Calu3 (cell line): ENCODE measurements at regions not wholly inside any gene's neighbourhood (a gene's known extent, or its start where the extent isn't known, plus 50 kb on each side); places are given as distances from the start of the nearest gene placed in this dataset.

Experiments
- BruUV-seq: library from RNA; stranded (reverse); fragments of 400-500 nt; replicated peaks from 2 replicates; lab custom pipeline; 2021; lab: Mats Ljungman, UMichigan
- CTCF ChIA-PET: fragments of 300-600 bp; sonication (Branson Sonifier 250); formaldehyde crosslinking; loops from one replicate; lab custom pipeline; 2022; ENCODE audit warnings: antibody characterized with exemption; lab: Charles Lee
- DNase-seq: peaks from one replicate; pipeline ENCODE4 v3.0.0; 2022
- H3K27ac Mint-ChIP-seq: one replicate; pipeline ENCODE4 v1.8.0; 2022; ENCODE audit warnings: mixed read lengths; ENCODE audit not compliant: unreplicated experiment
- H3K27me3 Mint-ChIP-seq: one replicate; pipeline ENCODE4 v1.8.0; 2022; ENCODE audit warnings: mixed read lengths; ENCODE audit not compliant: unreplicated experiment
- H3K36me3 Mint-ChIP-seq: one replicate; pipeline ENCODE4 v1.8.0; 2022; ENCODE audit warnings: mild to moderate bottlenecking, moderate library complexity, mixed read lengths; ENCODE audit not compliant: insufficient read depth, unreplicated experiment
- H3K4me1 Mint-ChIP-seq: one replicate; pipeline ENCODE4 v1.8.0; 2022; ENCODE audit warnings: mild to moderate bottlenecking, low read depth, mixed read lengths; ENCODE audit not compliant: unreplicated experiment
- H3K4me3 Mint-ChIP-seq: one replicate; pipeline ENCODE4 v1.8.0; 2022; ENCODE audit warnings: mild to moderate bottlenecking, low read depth, moderate library complexity, mixed read lengths; ENCODE audit not compliant: unreplicated experiment
- H3K9me3 Mint-ChIP-seq: one replicate; pipeline ENCODE4 v1.8.0; 2022; ENCODE audit warnings: low read depth, mixed read lengths; ENCODE audit not compliant: unreplicated experiment
- CTCF ChIP-seq: fragments of 200-600 bp; IDR thresholded peaks from one replicate; pipeline ENCODE4 v1.8.0; 2022; ENCODE audit warnings: antibody characterized with exemption; ENCODE audit not compliant: unreplicated experiment
- intact Hi-C: fragments of 100-400 bp; cut with micrococcal nuclease; formaldehyde crosslinking; loops from one replicate; pipeline ENCODE4 v1.10.0; 2022; ENCODE audit not compliant: unreplicated experiment

GRCh38 chr11:95417832-95418231, 186.8 kb upstream of the SESN3 start:
- Mint-ChIP-seq H3K9me3 (peaks cover 3% of the 10 kb centered on the region), H3K4me1 (no peaks in the 10 kb centered on the region), H3K27ac (no peak overlapping the region), H3K36me3 (no peaks in the 10 kb centered on the region), H3K4me3 (no peak overlapping the region), H3K27me3 (peaks cover 21% of the 10 kb centered on the region)
- intact Hi-C loops, result no loop called here
- CTCF ChIA-PET, result no interaction called here
- TF ChIP-seq CTCF, result no peak
- no peak for DNase-seq
- BruUV-seq, result no TSS peak

DNA sequence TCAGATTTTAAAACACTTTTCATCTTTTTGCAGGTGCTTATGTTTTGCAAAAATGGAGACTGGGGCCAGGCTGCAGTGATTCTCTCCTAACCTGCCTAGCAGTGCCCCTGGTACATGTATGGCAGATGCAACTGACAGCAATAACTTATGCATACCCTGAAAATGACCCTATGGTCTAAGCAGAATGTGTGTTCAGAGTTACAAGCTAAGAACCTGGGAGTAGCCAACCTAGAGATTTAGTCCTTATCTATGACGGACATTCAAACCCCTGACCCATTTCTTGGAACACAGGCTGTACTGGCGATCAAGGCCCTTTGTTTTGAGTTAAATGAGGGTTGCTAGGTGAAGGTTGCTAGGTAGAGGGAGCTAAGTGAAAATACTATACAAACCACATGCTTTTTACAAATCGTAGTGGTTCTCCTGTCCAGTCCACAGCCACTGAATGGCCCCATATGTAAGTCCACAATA, 184.9 kb upstream of the SESN3 start:
- intact Hi-C loops, result no loop called here
- CTCF ChIA-PET, result no interaction called here

GRCh38 chr11:95414217-95414616, 183.2 kb upstream of the SESN3 start:
- BruUV-seq, result no TSS peak
- H3K27me3 Mint-ChIP-seq, result peaks cover 14% of the 10 kb centered on the region
- peaks cover 3% of the 10 kb centered on the region for H3K9me3 Mint-ChIP-seq
- H3K27ac Mint-ChIP-seq, result no peak overlapping the region
- no peak overlapping the region for H3K4me3 Mint-ChIP-seq
- CTCF ChIA-PET, result no interaction called here
- intact Hi-C loops, result no loop called here
- H3K36me3 Mint-ChIP-seq, result no peaks in the 10 kb centered on the region
- H3K4me1 Mint-ChIP-seq, result no peaks in the 10 kb centered on the region
- no peak for DNase-seq
- no peak for TF ChIP-seq CTCF

More for the DNA sequence above, 184.9 kb upstream of the SESN3 start:
- H3K4me1 Mint-ChIP-seq, result no peaks in the 10 kb centered on the region
- no peak overlapping the region for H3K4me3 Mint-ChIP-seq
- no peaks in the 10 kb centered on the region for H3K36me3 Mint-ChIP-seq
- peaks cover 14% of the 10 kb centered on the region for H3K27me3 Mint-ChIP-seq
- no peak for DNase-seq
- H3K9me3 Mint-ChIP-seq, result peaks cover 3% of the 10 kb centered on the region
- H3K27ac Mint-ChIP-seq, result no peak overlapping the region
- TF ChIP-seq CTCF, result no peak
- BruUV-seq, result no TSS peak

- CTCF ChIA-PET, result interaction anchor here (0.6 kb wide), 1 partner anchor 13 kb away, joined by 5 read pairs; no protein-coding TSS in a partner anchor
- H3K4me1 Mint-ChIP-seq, result no peaks in the 10 kb centered on the region
- intact Hi-C loops, result no loop called here
- no peak overlapping the region for H3K27ac Mint-ChIP-seq
- no peaks in the 10 kb centered on the region for H3K36me3 Mint-ChIP-seq
- DNase-seq, result no peak
- BruUV-seq, result no TSS peak
- no peak overlapping the region for H3K4me3 Mint-ChIP-seq
- H3K9me3 Mint-ChIP-seq, result peaks cover 3% of the 10 kb centered on the region
- H3K27me3 Mint-ChIP-seq, result peaks cover 14% of the 10 kb centered on the region
- TF ChIP-seq CTCF, result no peak
Observed at GRCh38 chr11:95413761-95414160, 182.8 kb upstream of the SESN3 start.
